WTC11 (cell line): ENCODE measurements at regions not wholly inside any gene's neighbourhood (a gene's known extent, or its start where the extent isn't known, plus 50 kb on each side); places are given as distances from the start of the nearest gene placed in this dataset.
"Not testable (repeated sequence)": the region's sequence is repeated elsewhere in the genome, so short reads cannot be mapped to it uniquely, and the experiment has no call there.

Experiments
- ATAC-seq: fragments of 200-7000 bp; cut with Tn5 transposase; 2 replicates; pipeline ENCODE4 v1.10.0; 2021; ENCODE audit warnings: mild to moderate bottlenecking, moderate library complexity
- CTCF ChIA-PET: fragments of 300-600 bp; sonication (Branson Sonifier 250); formaldehyde crosslinking; loops from one replicate; lab custom pipeline; 2021; ENCODE audit warnings: antibody characterized with exemption; lab: Charles Lee
- POLR2A ChIA-PET: fragments of 350-600 bp; sonication (Branson Sonifier 250); formaldehyde crosslinking; loops from one replicate; lab custom pipeline; 2021; ENCODE audit warnings: antibody characterized with exemption; lab: Charles Lee
- DNase-seq: peaks from one replicate; pipeline ENCODE4 v3.0.0; 2021; ENCODE audit warnings: low spot score
- H3K27ac Mint-ChIP-seq: 2 replicates; pipeline ENCODE4 v1.8.0; 2021; ENCODE audit warnings: mixed read lengths
- H3K27me3 Mint-ChIP-seq: 2 replicates; pipeline ENCODE4 v1.8.0; 2021; ENCODE audit warnings: low read depth, mild to moderate bottlenecking, moderate library complexity, mixed read lengths
- H3K36me3 Mint-ChIP-seq: 2 replicates; pipeline ENCODE4 v1.8.0; 2021; ENCODE audit warnings: mixed read lengths
- H3K4me1 Mint-ChIP-seq: 2 replicates; pipeline ENCODE4 v1.8.0; 2022; ENCODE audit warnings: mixed read lengths
- H3K4me3 Mint-ChIP-seq: 2 replicates; pipeline ENCODE4 v1.8.0; 2021; ENCODE audit warnings: mild to moderate bottlenecking, moderate library complexity, mixed read lengths
- H3K9me3 Mint-ChIP-seq: 2 replicates; pipeline ENCODE4 v1.8.0; 2021; ENCODE audit warnings: mixed read lengths
- CBFB ChIP-seq: sonication (generic); formaldehyde crosslinking; IDR thresholded peaks from 2 replicates; pipeline ENCODE4 v1.8.1; 2022; ENCODE audit warnings: mild to moderate bottlenecking, low read depth, missing genetic modification reagents
- E2F1 ChIP-seq: sonication (generic); formaldehyde crosslinking; IDR thresholded peaks from 2 replicates; pipeline ENCODE4 v1.8.0; 2022; ENCODE audit warnings: mild to moderate bottlenecking, missing genetic modification reagents
- ESRRA ChIP-seq: sonication (generic); formaldehyde crosslinking; IDR thresholded peaks from 2 replicates; pipeline ENCODE4 v1.8.1; 2022; ENCODE audit warnings: mild to moderate bottlenecking, missing genetic modification reagents, borderline replicate concordance
- NFE2L1 ChIP-seq: sonication (generic); formaldehyde crosslinking; IDR thresholded peaks from 2 replicates; pipeline ENCODE4 v1.8.1; 2023; ENCODE audit warnings: missing genetic modification reagents
- NR1H2 ChIP-seq: sonication (generic); formaldehyde crosslinking; IDR thresholded peaks from 2 replicates; pipeline ENCODE4 v1.9.0; 2021; ENCODE audit warnings: mild to moderate bottlenecking, moderate library complexity, missing genetic modification reagents
- NR2C2 ChIP-seq: sonication (generic); formaldehyde crosslinking; IDR thresholded peaks from 2 replicates; pipeline ENCODE4 v1.8.0; 2022; ENCODE audit warnings: mild to moderate bottlenecking, missing genetic modification reagents
- PRDM15 ChIP-seq: sonication (generic); formaldehyde crosslinking; IDR thresholded peaks from 2 replicates; pipeline ENCODE4 v1.8.0; 2022; ENCODE audit warnings: missing genetic modification reagents
- PREB ChIP-seq: sonication (generic); formaldehyde crosslinking; IDR thresholded peaks from 2 replicates; pipeline ENCODE4 v1.8.1; 2022; ENCODE audit warnings: mild to moderate bottlenecking, missing genetic modification reagents, moderate library complexity, borderline replicate concordance
- RELA ChIP-seq: sonication (generic); formaldehyde crosslinking; IDR thresholded peaks from 2 replicates; pipeline ENCODE4 v1.8.1; 2022; ENCODE audit warnings: missing genetic modification reagents, mild to moderate bottlenecking, borderline replicate concordance
- RORB ChIP-seq: fragments of 250-450 bp; sonication (Bioruptor Pico); IDR thresholded peaks from 2 replicates; pipeline ENCODE4 v1.9.0; 2021; ENCODE audit warnings: mild to moderate bottlenecking
- SOX15 ChIP-seq: fragments of 250-450 bp; sonication (Bioruptor Pico); IDR thresholded peaks from 2 replicates; pipeline ENCODE4 v1.9.0; 2021; ENCODE audit warnings: mild to moderate bottlenecking
- TEAD1 ChIP-seq: sonication (generic); formaldehyde crosslinking; IDR thresholded peaks from 2 replicates; pipeline ENCODE4 v1.8.0; 2022; ENCODE audit warnings: mild to moderate bottlenecking, missing genetic modification reagents
- ZNF138 ChIP-seq: sonication (generic); formaldehyde crosslinking; conservative IDR thresholded peaks from 2 replicates; pipeline ENCODE4 v1.8.1; 2022; ENCODE audit warnings: mild to moderate bottlenecking, moderate library complexity, missing genetic modification reagents
- ZNF671 ChIP-seq: fragments of 250-450 bp; sonication (Bioruptor Pico); IDR thresholded peaks from 2 replicates; pipeline ENCODE4 v1.8.0; 2021; ENCODE audit warnings: mild to moderate bottlenecking
- TF ChIP-seq, protein P1 (sequence below): sonication (generic); formaldehyde crosslinking; conservative IDR thresholded peaks from 2 replicates; pipeline ENCODE4 v1.8.1; 2023; ENCODE audit warnings: mild to moderate bottlenecking, low read depth, missing genetic modification reagents, moderate library complexity

- no peaks in the 10 kb centered on the region for H3K27me3 Mint-ChIP-seq
- no peak for ATAC-seq
- CTCF ChIA-PET: no interaction called here
- H3K9me3 Mint-ChIP-seq: no peaks in the 10 kb centered on the region
- H3K36me3 Mint-ChIP-seq: no peaks in the 10 kb centered on the region; the same call in 1 of the 2 replicates
- no peak overlapping the region for H3K27ac Mint-ChIP-seq
- POLR2A ChIA-PET: no interaction called here
- DNase-seq: no peak
- H3K4me3 Mint-ChIP-seq: no peak overlapping the region
- no peaks in the 10 kb centered on the region for H3K4me1 Mint-ChIP-seq
- TF ChIP-seq SOX15 (CRISPR knock-in tag) (no peak), NR2C2 (CRISPR knock-in tag) (no peak), NR1H2 (CRISPR knock-in tag) (no peak), RELA (CRISPR knock-in tag) (no peak), PREB (no peak)
- TF ChIP-seq, protein P1, sequence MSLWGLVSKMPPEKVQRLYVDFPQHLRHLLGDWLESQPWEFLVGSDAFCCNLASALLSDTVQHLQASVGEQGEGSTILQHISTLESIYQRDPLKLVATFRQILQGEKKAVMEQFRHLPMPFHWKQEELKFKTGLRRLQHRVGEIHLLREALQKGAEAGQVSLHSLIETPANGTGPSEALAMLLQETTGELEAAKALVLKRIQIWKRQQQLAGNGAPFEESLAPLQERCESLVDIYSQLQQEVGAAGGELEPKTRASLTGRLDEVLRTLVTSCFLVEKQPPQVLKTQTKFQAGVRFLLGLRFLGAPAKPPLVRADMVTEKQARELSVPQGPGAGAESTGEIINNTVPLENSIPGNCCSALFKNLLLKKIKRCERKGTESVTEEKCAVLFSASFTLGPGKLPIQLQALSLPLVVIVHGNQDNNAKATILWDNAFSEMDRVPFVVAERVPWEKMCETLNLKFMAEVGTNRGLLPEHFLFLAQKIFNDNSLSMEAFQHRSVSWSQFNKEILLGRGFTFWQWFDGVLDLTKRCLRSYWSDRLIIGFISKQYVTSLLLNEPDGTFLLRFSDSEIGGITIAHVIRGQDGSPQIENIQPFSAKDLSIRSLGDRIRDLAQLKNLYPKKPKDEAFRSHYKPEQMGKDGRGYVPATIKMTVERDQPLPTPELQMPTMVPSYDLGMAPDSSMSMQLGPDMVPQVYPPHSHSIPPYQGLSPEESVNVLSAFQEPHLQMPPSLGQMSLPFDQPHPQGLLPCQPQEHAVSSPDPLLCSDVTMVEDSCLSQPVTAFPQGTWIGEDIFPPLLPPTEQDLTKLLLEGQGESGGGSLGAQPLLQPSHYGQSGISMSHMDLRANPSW: no peak
These were observed 390.0 kb downstream of the CPS1 start for GRCh38 chr2:210946395-210946794.

GRCh38 chr2:210950434-210951060 is 394.1 kb downstream of the CPS1 start:
- DNase-seq, H3K9me3 Mint-ChIP-seq, ATAC-seq, H3K27me3 Mint-ChIP-seq, H3K27ac Mint-ChIP-seq, H3K4me1 Mint-ChIP-seq, H3K36me3 Mint-ChIP-seq, H3K4me3 Mint-ChIP-seq, CTCF ChIA-PET: not testable (repeated sequence)
- POLR2A ChIA-PET: interaction anchor here (0.6 kb wide), 1 partner anchor 45 kb away, joined by 3 read pairs; no protein-coding TSS in a partner anchor

GRCh38 chr2:210954386-210954907 is 398.0 kb downstream of the CPS1 start:
- Mint-ChIP-seq H3K27me3 (no peaks in the 10 kb centered on the region; the same call in 1 of the 2 replicates), H3K9me3 (no peaks in the 10 kb centered on the region), H3K27ac (no peak overlapping the region), H3K36me3 (no peaks in the 10 kb centered on the region; the same call in 1 of the 2 replicates), H3K4me3 (no peak overlapping the region), H3K4me1 (no peaks in the 10 kb centered on the region)
- ChIA-PET CTCF (no interaction called here), POLR2A (no interaction called here)
- TF ChIP-seq CBFB (CRISPR knock-in tag) (no peak), PREB (no peak), ZNF138 (CRISPR knock-in tag) (no peak), ESRRA (CRISPR knock-in tag) (no peak), RORB (CRISPR knock-in tag) (no peak), SOX15 (CRISPR knock-in tag) (no peak), E2F1 (no peak)
- ATAC-seq: no peak
- DNase-seq: no peak

DNA sequence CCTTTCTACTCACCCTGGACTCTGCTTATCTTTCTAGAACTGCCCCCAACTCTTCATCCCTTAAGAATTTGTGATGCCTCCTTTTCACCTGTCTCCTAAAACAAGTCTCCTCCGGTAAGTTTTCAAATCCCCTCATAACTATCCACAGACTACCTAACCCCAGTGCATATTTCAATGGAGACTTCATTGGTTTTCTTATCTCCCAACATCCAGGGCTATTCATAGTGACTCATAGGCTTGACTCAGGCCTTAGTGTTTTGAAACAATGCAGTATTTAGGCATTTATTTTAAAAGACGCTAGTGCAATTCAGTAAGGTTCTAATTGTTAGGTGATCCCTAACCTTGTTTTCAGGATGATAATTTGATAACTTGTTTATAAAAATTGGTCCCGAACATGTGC is 399.2 kb downstream of the CPS1 start:
- Mint-ChIP-seq H3K4me3 (no peak overlapping the region), H3K4me1 (no peaks in the 10 kb centered on the region), H3K9me3 (no peaks in the 10 kb centered on the region), H3K27me3 (no peaks in the 10 kb centered on the region; the same call in 1 of the 2 replicates), H3K27ac (no peak overlapping the region), H3K36me3 (no peaks in the 10 kb centered on the region)
- ChIA-PET CTCF (no interaction called here), POLR2A (interaction anchor here (0.5 kb wide), 1 partner anchor 9 kb away, joined by 3 read pairs; no protein-coding TSS in a partner anchor)
- ATAC-seq (no peak), DNase-seq (no peak)
- TF ChIP-seq RELA (CRISPR knock-in tag): no peak
- TF ChIP-seq RORB (CRISPR knock-in tag): no peak
- TF ChIP-seq TEAD1 (CRISPR knock-in tag): no peak
- TF ChIP-seq E2F1: no peak
- TF ChIP-seq NFE2L1 (CRISPR knock-in tag): no peak
- no peak for TF ChIP-seq PRDM15
- TF ChIP-seq ZNF671 (CRISPR knock-in tag): no peak
